ENCODE measurements at regions not wholly inside any gene's neighbourhood (a gene's known extent, or its start where the extent isn't known, plus 50 kb on each side); places are given as distances from the start of the nearest gene placed in this dataset.

GRCh38 chr3:65004795-65005295 lies 317.0 kb upstream of the ADAMTS9 start:
- TF ChIP-seq POLR2AphosphoS5 (IDR thresholded peaks at IDR 0.05; ENCODE audit: low read depth) (no peak), ZNF331 (CRISPR knock-in tag; IDR thresholded peaks at IDR 0.05; ENCODE audit: low read depth) (no peak), CTCF (conservative IDR thresholded peaks at IDR 0.05; ENCODE audit: low read depth in 2 of 2) (no peak), EZH2 (IDR thresholded peaks at IDR 0.05; ENCODE audit: low read depth, unreplicated experiment) (no peak)
